Erythroblast (primary cell): ENCODE measurements at regions not wholly inside any gene's neighbourhood (a gene's known extent, or its start where the extent isn't known, plus 50 kb on each side); places are given as distances from the start of the nearest gene placed in this dataset.

ENCODE experiments used
- GATA1 ChIP-seq: IDR thresholded peaks from 2 replicates; pipeline ENCODE4 v1.6.1; 2011; ENCODE audit warnings: low read depth, mild to moderate bottlenecking, control low read depth, low read length, moderate library complexity
- POLR2A ChIP-seq: IDR thresholded peaks from 2 replicates; pipeline ENCODE4 v1.6.1; 2011; ENCODE audit warnings: mild to moderate bottlenecking, low read length

- TF ChIP-seq GATA1 = no peak
- TF ChIP-seq POLR2A = no peak
These were observed 80.9 kb upstream of the ZNF469 start for GRCh38 chr16:88301886-88302285.
